WERI-Rb-1 (cell line): ENCODE measurements at regions not wholly inside any gene's neighbourhood (a gene's known extent, or its start where the extent isn't known, plus 50 kb on each side); places are given as distances from the start of the nearest gene placed in this dataset.

Experiments used
- DNase-seq: peaks from one replicate; pipeline ENCODE4 v3.0.0-alpha.2; 2020
- H3K27ac ChIP-seq: fragments of 250-450 bp; sonication (Bioruptor Pico); 2 replicates; pipeline ENCODE4 v1.5.1; 2020; ENCODE audit warnings: mild to moderate bottlenecking, moderate library complexity
- H3K27me3 ChIP-seq: fragments of 250-450 bp; sonication (Bioruptor Pico); 2 replicates; pipeline ENCODE4 v1.5.1; 2021; ENCODE audit warnings: mild to moderate bottlenecking, low read depth, moderate library complexity; ENCODE audit not compliant: insufficient read depth, severe bottlenecking
- H3K36me3 ChIP-seq: fragments of 250-450 bp; sonication (Bioruptor Pico); 2 replicates; pipeline ENCODE4 v1.5.1; 2020; ENCODE audit warnings: mild to moderate bottlenecking, moderate library complexity
- H3K4me3 ChIP-seq: 2 replicates; pipeline ENCODE4 v1.5.1; 2011; ENCODE audit warnings: low read depth, mild to moderate bottlenecking, control low read depth, low read length
- H3K9me3 ChIP-seq: fragments of 250-450 bp; sonication (Bioruptor Pico); 2 replicates; pipeline ENCODE4 v1.5.1; 2021; ENCODE audit warnings: mild to moderate bottlenecking, moderate library complexity; ENCODE audit not compliant: severe bottlenecking
- TF ChIP-seq, protein P1 (sequence below): IDR thresholded peaks from 2 replicates; pipeline ENCODE4 v1.5.1; 2011; ENCODE audit warnings: low read depth, mild to moderate bottlenecking, control low read depth, inconsistent platforms, low read length

GRCh38 chr21:22399681-22400514, 1401.7 kb downstream of the NCAM2 start:
- Histone ChIP-seq H3K4me3 (no peak overlapping the region), H3K36me3 (no peaks in the 10 kb centered on the region), H3K9me3 (no peaks in the 10 kb centered on the region), H3K27me3 (peaks cover 7% of the 10 kb centered on the region), H3K27ac (no peak overlapping the region)
- DNase-seq = no peak
- TF ChIP-seq, protein P1, sequence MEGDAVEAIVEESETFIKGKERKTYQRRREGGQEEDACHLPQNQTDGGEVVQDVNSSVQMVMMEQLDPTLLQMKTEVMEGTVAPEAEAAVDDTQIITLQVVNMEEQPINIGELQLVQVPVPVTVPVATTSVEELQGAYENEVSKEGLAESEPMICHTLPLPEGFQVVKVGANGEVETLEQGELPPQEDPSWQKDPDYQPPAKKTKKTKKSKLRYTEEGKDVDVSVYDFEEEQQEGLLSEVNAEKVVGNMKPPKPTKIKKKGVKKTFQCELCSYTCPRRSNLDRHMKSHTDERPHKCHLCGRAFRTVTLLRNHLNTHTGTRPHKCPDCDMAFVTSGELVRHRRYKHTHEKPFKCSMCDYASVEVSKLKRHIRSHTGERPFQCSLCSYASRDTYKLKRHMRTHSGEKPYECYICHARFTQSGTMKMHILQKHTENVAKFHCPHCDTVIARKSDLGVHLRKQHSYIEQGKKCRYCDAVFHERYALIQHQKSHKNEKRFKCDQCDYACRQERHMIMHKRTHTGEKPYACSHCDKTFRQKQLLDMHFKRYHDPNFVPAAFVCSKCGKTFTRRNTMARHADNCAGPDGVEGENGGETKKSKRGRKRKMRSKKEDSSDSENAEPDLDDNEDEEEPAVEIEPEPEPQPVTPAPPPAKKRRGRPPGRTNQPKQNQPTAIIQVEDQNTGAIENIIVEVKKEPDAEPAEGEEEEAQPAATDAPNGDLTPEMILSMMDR = no peak

DNA sequence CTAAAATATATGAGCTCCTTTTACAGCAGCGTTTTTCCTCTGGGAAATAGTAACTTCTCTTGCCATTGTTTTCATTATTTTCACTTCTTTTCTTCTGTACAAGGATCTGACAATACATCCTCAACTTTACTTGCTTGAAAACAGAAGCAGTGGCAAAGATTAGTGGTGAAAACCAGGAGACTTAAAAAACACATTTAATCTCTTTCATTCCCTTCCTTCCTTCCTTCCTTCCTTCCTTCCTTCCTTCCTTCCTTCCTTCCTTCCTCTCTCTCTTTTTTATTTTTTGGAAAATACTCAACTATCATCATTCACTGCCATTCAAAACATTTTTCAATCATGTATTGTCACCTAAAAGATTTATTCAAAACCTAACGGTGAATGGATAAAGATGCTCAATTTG, 1411.4 kb downstream of the NCAM2 start:
- Histone ChIP-seq H3K27me3 (peaks cover 27% of the 10 kb centered on the region), H3K27ac (no peak overlapping the region), H3K36me3 (no peaks in the 10 kb centered on the region), H3K4me3 (no peak overlapping the region), H3K9me3 (no peaks in the 10 kb centered on the region)
- TF ChIP-seq, protein P1 = no peak
- no peak for DNase-seq

GRCh38 chr21:22416555-22416954, 1418.3 kb downstream of the NCAM2 start:
- Histone ChIP-seq H3K4me3 (no peak overlapping the region), H3K36me3 (no peaks in the 10 kb centered on the region), H3K27ac (no peak overlapping the region), H3K27me3 (peaks cover 22% of the 10 kb centered on the region), H3K9me3 (no peaks in the 10 kb centered on the region)
- TF ChIP-seq, protein P1 = no peak
- DNase-seq = no peak

GRCh38 chr21:22421416-22422180, 1423.4 kb downstream of the NCAM2 start:
- Histone ChIP-seq H3K4me3 (no peak overlapping the region), H3K36me3 (no peaks in the 10 kb centered on the region), H3K9me3 (no peaks in the 10 kb centered on the region), H3K27ac (no peak overlapping the region), H3K27me3 (peaks cover 51% of the 10 kb centered on the region)
- TF ChIP-seq, protein P1 = no peak
- DNase-seq = no peak

DNA sequence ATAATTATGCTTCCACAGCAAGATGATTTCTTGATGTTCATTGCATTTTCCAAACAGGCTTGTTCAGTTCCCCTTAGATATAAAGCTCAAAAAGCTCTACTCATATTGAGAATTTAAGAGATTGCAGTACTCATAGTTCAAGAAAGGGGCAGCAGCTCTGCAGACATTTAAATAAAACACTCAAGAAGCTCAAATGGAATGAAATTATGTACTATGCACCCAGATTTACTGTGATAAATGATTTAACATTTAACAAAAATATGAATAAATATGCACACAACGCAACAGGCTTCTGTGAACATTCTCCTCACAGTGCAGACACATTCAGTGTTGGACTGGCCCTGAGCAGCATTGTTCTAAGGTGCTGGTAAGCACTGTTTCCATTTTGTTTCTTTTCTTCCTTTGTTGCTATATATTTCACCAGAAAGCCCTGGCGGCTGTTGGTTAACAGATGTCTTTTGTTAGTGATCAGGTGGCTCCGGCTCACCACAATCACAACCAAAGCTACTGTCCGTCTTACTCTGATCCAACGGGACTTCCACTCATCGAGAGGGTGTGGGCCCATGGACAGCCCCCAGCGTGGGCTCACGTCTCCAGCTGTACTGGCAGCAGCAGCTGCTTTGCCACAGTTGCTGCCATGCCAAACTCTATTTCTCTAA, 1440.3 kb downstream of the NCAM2 start:
- Histone ChIP-seq H3K4me3 (no peak overlapping the region), H3K27me3 (peaks cover 27% of the 10 kb centered on the region), H3K27ac (no peak overlapping the region), H3K9me3 (no peaks in the 10 kb centered on the region), H3K36me3 (no peaks in the 10 kb centered on the region)
- TF ChIP-seq, protein P1 = no peak
- DNase-seq = no peak
